ENCODE measurements at regions not wholly inside any gene's neighbourhood (a gene's known extent, or its start where the extent isn't known, plus 50 kb on each side); places are given as distances from the start of the nearest gene placed in this dataset.

DNA sequence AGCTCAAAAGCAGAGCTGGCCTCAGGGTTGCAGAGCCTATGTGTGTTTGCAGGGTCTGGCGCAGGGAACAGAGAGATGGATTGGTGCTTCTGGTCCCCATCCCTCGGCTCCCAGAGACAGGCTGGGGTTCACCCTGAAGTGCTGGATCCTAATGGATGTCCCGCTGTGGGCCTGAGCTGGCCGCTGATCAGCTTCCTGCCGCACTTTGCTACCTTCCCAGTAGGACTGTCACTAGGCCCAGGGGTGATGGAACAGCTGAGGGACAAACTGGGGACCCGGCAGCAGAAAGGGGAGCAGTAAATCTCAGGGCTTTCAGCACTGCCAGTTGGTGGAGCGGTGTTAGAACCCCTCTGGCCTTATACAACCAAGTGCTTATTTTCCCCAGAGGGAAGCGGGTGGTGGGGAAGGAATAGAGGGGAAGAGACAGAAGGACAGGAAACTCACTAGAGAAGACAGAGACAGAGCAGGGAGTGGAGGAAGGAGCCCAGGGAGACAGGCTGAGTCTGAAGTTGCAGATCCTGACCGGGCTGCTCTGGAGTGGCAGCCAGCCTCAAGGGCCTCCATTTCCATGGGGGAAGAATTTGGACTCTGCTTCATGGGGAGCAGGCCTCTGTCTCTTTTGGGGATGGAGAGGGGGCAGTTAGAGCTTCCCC is 78.6 kb downstream of the MRM1 start:
- TF ChIP-seq, protein P1, sequence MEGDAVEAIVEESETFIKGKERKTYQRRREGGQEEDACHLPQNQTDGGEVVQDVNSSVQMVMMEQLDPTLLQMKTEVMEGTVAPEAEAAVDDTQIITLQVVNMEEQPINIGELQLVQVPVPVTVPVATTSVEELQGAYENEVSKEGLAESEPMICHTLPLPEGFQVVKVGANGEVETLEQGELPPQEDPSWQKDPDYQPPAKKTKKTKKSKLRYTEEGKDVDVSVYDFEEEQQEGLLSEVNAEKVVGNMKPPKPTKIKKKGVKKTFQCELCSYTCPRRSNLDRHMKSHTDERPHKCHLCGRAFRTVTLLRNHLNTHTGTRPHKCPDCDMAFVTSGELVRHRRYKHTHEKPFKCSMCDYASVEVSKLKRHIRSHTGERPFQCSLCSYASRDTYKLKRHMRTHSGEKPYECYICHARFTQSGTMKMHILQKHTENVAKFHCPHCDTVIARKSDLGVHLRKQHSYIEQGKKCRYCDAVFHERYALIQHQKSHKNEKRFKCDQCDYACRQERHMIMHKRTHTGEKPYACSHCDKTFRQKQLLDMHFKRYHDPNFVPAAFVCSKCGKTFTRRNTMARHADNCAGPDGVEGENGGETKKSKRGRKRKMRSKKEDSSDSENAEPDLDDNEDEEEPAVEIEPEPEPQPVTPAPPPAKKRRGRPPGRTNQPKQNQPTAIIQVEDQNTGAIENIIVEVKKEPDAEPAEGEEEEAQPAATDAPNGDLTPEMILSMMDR (IDR thresholded peaks at IDR 0.05): no peak
- no peak for TF ChIP-seq POLR2A (IDR thresholded peaks at IDR 0.05)
- TF ChIP-seq POLR2AphosphoS5 (IDR thresholded peaks at IDR 0.05): no peak
- no peak for TF ChIP-seq EP300 (IDR thresholded peaks at IDR 0.05)

All from suprapubic skin (tissue), 4 donors.